Astrocyte of the cerebellum (primary cell): ENCODE measurements at regions not wholly inside any gene's neighbourhood (a gene's known extent, or its start where the extent isn't known, plus 50 kb on each side); places are given as distances from the start of the nearest gene placed in this dataset.
"Not testable (repeated sequence)": the region's sequence is repeated elsewhere in the genome, so short reads cannot be mapped to it uniquely, and the experiment has no call there.

Experiments used
- DNase-seq: peaks from one replicate; pipeline ENCODE4 v3.0.0-alpha.2; 2011; ENCODE audit warnings: low read depth
- H3K4me3 ChIP-seq: 2 replicates; pipeline ENCODE4 v1.5.1; 2011; ENCODE audit warnings: mild to moderate bottlenecking, low read depth, low read length, moderate library complexity
- CTCF ChIP-seq: IDR thresholded peaks from 2 replicates; pipeline ENCODE4 v1.5.1; 2012; ENCODE audit warnings: low read length, low read depth, moderate library complexity, mild to moderate bottlenecking; ENCODE audit errors: missing control alignments
- in situ Hi-C: cut with HindIII; loops from 2 replicates; pipeline ENCODE4 v1.10.0; 2017; ENCODE audit warnings: low sequenced_read_pairs

DNA sequence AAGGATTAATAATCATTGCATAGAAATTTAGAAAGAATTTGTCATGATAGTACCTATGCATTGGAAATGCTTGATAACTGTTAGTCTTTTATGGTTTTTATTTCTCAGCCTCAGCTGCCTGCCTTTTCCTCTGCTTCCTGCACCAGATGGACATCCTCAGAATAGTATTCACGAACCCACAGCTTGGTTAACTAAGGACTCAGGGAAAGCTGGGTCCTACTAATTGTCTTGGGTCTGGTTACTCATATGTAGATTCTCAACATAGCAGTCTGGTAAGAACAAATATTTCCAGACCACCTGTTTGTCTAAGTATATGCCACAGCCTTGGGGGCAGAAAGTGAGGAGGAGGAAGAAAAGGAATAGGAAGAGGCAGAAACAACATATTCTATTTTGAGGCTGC, 464.5 kb upstream of the SMARCA2 start:
- TF ChIP-seq CTCF = no peak
- in situ Hi-C loops = no loop called here
- H3K4me3 ChIP-seq = no peak overlapping the region
- DNase-seq = no peak

DNA sequence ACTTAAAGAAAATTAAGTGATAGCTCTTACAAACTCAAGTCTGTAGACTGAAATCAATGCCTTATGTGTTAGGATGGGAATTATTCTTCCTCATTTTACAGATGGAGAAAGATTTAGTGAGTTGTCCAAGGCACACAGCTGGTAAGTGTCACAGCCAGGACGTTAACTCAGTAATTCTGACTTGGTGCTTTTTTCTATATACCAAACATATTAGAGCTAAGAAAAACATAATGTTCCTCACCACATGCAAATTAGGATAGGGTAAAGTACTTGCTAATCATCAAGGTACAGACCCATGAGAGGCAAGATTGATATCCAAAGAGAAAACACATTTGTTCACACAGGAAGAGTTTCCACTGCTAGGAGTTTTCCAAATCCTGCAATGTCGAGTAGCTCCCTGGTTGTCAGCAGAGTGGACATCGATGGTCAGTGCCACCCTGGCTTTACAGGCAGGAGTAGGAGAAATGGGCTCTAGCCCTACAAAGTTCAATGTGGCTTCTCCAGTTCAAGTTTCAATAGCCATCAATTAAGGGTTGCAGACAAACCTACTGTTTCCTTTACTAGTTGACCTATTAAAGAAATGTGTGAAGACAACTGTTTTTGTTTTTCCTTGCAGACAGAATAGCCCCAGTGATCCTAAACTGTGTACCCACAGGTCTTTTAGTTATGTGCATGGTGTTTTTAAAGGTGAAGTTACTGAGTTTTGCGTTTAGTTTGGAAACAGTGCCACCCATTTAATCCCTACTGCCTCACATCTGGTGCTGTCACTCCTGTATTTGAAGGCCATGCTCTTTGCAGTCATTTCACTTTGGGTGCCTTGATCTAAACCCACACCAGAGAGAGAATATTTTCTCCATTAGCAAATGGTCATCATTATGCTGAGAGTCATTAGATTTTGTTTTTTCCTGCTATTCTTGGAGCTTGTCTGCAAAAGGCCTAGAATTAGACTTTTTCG, 460.8 kb upstream of the SMARCA2 start:
- in situ Hi-C loops = no loop called here
- H3K4me3 ChIP-seq = no peak overlapping the region
- no peak for TF ChIP-seq CTCF
- DNase-seq = no peak

- in situ Hi-C loops, DNase-seq, H3K4me3 ChIP-seq: not testable (repeated sequence)
Measured at GRCh38 chr9:1558666-1559065, 456.5 kb upstream of the SMARCA2 start.

DNA sequence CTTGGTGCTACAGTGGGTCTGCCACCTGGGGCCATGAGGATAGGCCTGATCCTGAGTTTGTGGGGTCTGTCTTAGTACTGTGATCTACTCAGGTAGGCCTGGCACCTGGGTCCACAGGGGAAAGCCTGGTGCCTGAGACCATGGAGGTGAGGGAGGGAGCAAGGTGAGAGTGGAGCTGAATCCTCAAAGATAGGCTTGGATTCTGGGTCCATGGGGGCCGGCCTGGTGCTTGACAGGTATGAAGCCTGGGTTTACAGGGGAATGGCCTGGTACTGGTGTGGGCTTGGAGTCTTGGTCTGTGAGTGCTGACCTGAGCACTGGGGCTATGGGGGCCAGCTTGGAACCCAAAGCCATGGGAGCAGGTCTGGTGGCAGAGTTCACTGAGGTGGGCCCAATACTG, 439.2 kb upstream of the SMARCA2 start:
- in situ Hi-C loops = no loop called here
- DNase-seq = no peak
- TF ChIP-seq CTCF = no peak
- no peak overlapping the region for H3K4me3 ChIP-seq

GRCh38 chr9:1580215-1580614, 434.9 kb upstream of the SMARCA2 start:
- TF ChIP-seq CTCF = no peak
- no peak overlapping the region for H3K4me3 ChIP-seq
- in situ Hi-C loops = no loop called here
- no peak for DNase-seq

DNA sequence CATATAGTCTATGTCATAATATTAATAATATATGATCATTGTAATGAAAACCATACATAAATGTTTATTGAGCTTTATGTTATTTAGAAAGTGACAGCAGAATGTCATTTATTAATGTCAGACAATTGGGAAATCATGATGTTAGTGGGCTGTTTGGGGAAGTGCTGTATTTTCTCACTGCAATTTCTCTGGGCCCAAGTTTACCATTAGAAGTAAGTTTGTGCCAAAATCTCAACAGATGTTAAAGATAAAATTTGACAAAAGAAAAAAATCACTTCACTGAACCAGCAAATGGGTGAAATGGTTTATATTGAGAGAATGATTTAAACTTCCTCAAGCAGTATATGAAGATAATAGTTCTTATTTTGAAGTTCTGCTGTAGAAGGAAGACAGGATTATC, 433.2 kb upstream of the SMARCA2 start:
- DNase-seq = no peak
- TF ChIP-seq CTCF = no peak
- H3K4me3 ChIP-seq = no peak overlapping the region
- in situ Hi-C loops = no loop called here

GRCh38 chr9:1591310-1591709, 423.8 kb upstream of the SMARCA2 start:
- in situ Hi-C loops = no loop called here
- no peak for DNase-seq
- no peak overlapping the region for H3K4me3 ChIP-seq
- no peak for TF ChIP-seq CTCF
